ENCODE measurements at regions not wholly inside any gene's neighbourhood (a gene's known extent, or its start where the extent isn't known, plus 50 kb on each side); places are given as distances from the start of the nearest gene placed in this dataset.

GRCh38 chr2:106584304-106584954 lies 97.3 kb downstream of the CD8B2 start:
- TF ChIP-seq MAZ (IDR thresholded peaks at IDR 0.05; ENCODE audit: borderline replicate concordance, low read depth, low read length) (no peak), HOXB13 (CRISPR knock-in tag; IDR thresholded peaks at IDR 0.05; ENCODE audit: low read depth) (no peak), CTCF (IDR thresholded peaks at IDR 0.05) (no peak), POLR2A (IDR thresholded peaks at IDR 0.05; ENCODE audit: low read length) (no peak), EP300 (IDR thresholded peaks at IDR 0.05) (no peak), ESRRA (IDR thresholded peaks at IDR 0.05; ENCODE audit: borderline replicate concordance, low read length) (no peak), HDAC2 (IDR thresholded peaks at IDR 0.05) (no peak), MAFK (IDR thresholded peaks at IDR 0.05; ENCODE audit: partially characterized antibody) (no peak), CEBPB (IDR thresholded peaks at IDR 0.05) (no peak)
